Large intestine (tissue), 3 donors: ENCODE measurements at regions not wholly inside any gene's neighbourhood (a gene's known extent, or its start where the extent isn't known, plus 50 kb on each side); places are given as distances from the start of the nearest gene placed in this dataset.

ENCODE experiments used
- DNase-seq, 2 donors: peaks; one replicate each; pipeline versions ENCODE4 v3.0.0 to v3.0.0-alpha.2; 2013
- H3K27ac ChIP-seq: one replicate; pipeline ENCODE4 v1.5.1; 2013; ENCODE audit warnings: low read length
- H3K27me3 ChIP-seq: 2 replicates; pipeline ENCODE4 v1.6.1; 2013; ENCODE audit warnings: low read length; ENCODE audit not compliant: control insufficient read depth, insufficient read depth
- H3K36me3 ChIP-seq: 2 replicates; pipeline ENCODE4 v1.6.1; 2013; ENCODE audit warnings: low read length; ENCODE audit not compliant: control insufficient read depth, insufficient read depth
- H3K4me1 ChIP-seq: one replicate; pipeline ENCODE4 v1.6.1; 2013; ENCODE audit warnings: low read length; ENCODE audit not compliant: control insufficient read depth, insufficient read depth
- H3K4me3 ChIP-seq: one replicate; pipeline ENCODE4 v1.5.1; 2013; ENCODE audit warnings: low read length
- H3K9me3 ChIP-seq: one replicate; pipeline ENCODE4 v1.6.1; 2013; ENCODE audit warnings: mild to moderate bottlenecking, low read depth, low read length, moderate library complexity; ENCODE audit not compliant: control insufficient read depth
- WGBS: methylation state at CpG from one replicate; pipeline ENCODE4 v1.1.5; 2013; ENCODE audit warnings: low lambda C conversion rate; ENCODE audit not compliant: insufficient coverage; 5-methylcytosine and 5-hydroxymethylcytosine counted together

GRCh38 chr12:126354633-126355032 is 1289.4 kb downstream of the AACS start:
- Histone ChIP-seq H3K36me3 (no peaks in the 10 kb centered on the region), H3K4me1 (no peaks in the 10 kb centered on the region), H3K9me3 (no peaks in the 10 kb centered on the region), H3K27me3 (no peaks in the 10 kb centered on the region), H3K27ac (no peak overlapping the region), H3K4me3 (no peak overlapping the region)
- no peak for DNase-seq
- WGBS: no CpG with 5 or more reads among the region's 4 CpGs

GRCh38 chr12:126355346-126355745 is 1290.1 kb downstream of the AACS start:
- no CpG with 5 or more reads among the region's 2 CpGs for WGBS
- H3K9me3 ChIP-seq: no peaks in the 10 kb centered on the region
- H3K4me1 ChIP-seq: no peaks in the 10 kb centered on the region
- no peak overlapping the region for H3K4me3 ChIP-seq
- H3K27me3 ChIP-seq: no peaks in the 10 kb centered on the region
- no peaks in the 10 kb centered on the region for H3K36me3 ChIP-seq
- H3K27ac ChIP-seq: no peak overlapping the region
- DNase-seq: no peak

GRCh38 chr12:126358806-126359205 is 1293.6 kb downstream of the AACS start:
- Histone ChIP-seq H3K27ac (no peak overlapping the region), H3K9me3 (peaks cover 6% of the 10 kb centered on the region), H3K4me1 (no peaks in the 10 kb centered on the region), H3K27me3 (no peaks in the 10 kb centered on the region), H3K4me3 (no peak overlapping the region), H3K36me3 (no peaks in the 10 kb centered on the region)
- no peak for DNase-seq
- 100% methylated on average over 2 of the region's 5 CpGs for WGBS

- Histone ChIP-seq H3K9me3 (peaks cover 6% of the 10 kb centered on the region), H3K4me1 (no peaks in the 10 kb centered on the region), H3K36me3 (no peaks in the 10 kb centered on the region), H3K4me3 (no peak overlapping the region), H3K27me3 (no peaks in the 10 kb centered on the region), H3K27ac (no peak overlapping the region)
- WGBS: 82% methylated on average over 2 of the region's 3 CpGs
- no peak for DNase-seq
Measured at GRCh38 chr12:126359216-126359615, 1294.0 kb downstream of the AACS start.

GRCh38 chr12:126361804-126362203 is 1296.6 kb downstream of the AACS start:
- no peaks in the 10 kb centered on the region for H3K27me3 ChIP-seq

GRCh38 chr12:126362493-126362892 is 1297.3 kb downstream of the AACS start:
- no peaks in the 10 kb centered on the region for H3K36me3 ChIP-seq
- H3K4me3 ChIP-seq: no peak overlapping the region
- 90% methylated on average over 3 of the region's 5 CpGs for WGBS
- peaks cover 6% of the 10 kb centered on the region for H3K9me3 ChIP-seq
- DNase-seq: no peak
- no peaks in the 10 kb centered on the region for H3K27me3 ChIP-seq
- no peak overlapping the region for H3K27ac ChIP-seq
- no peaks in the 10 kb centered on the region for H3K4me1 ChIP-seq

More at GRCh38 chr12:126361804-126362203, 1296.6 kb downstream of the AACS start:
- H3K9me3 ChIP-seq: peaks cover 6% of the 10 kb centered on the region
- whole genome bisulfite sequencing: no CpG with 5 or more reads among the region's 3 CpGs
- H3K27ac ChIP-seq: no peak overlapping the region
- no peak overlapping the region for H3K4me3 ChIP-seq
- H3K4me1 ChIP-seq: no peaks in the 10 kb centered on the region
- no peaks in the 10 kb centered on the region for H3K36me3 ChIP-seq
- DNase-seq: no peak

- WGBS: 100% methylated on average over 1 of the region's 9 CpGs
- Histone ChIP-seq H3K4me3 (no peak overlapping the region), H3K27ac (no peak overlapping the region), H3K9me3 (peaks cover 6% of the 10 kb centered on the region), H3K27me3 (no peaks in the 10 kb centered on the region), H3K36me3 (no peaks in the 10 kb centered on the region), H3K4me1 (no peaks in the 10 kb centered on the region)
- no peak for DNase-seq
Measured at GRCh38 chr12:126362964-126363363, 1297.7 kb downstream of the AACS start.

GRCh38 chr12:126369487-126370463 is 1304.5 kb downstream of the AACS start:
- Histone ChIP-seq H3K27me3 (no peaks in the 10 kb centered on the region), H3K27ac (no peak overlapping the region), H3K4me1 (no peaks in the 10 kb centered on the region), H3K4me3 (no peak overlapping the region), H3K9me3 (no peaks in the 10 kb centered on the region), H3K36me3 (no peaks in the 10 kb centered on the region)
- 100% methylated on average over 1 of the region's 3 CpGs for WGBS
- no peak for DNase-seq

- H3K36me3 ChIP-seq: no peaks in the 10 kb centered on the region
- no peak overlapping the region for H3K27ac ChIP-seq
- H3K9me3 ChIP-seq: no peaks in the 10 kb centered on the region
- no peaks in the 10 kb centered on the region for H3K4me1 ChIP-seq
- H3K4me3 ChIP-seq: no peak overlapping the region
- WGBS: 90% methylated on average over 3 of the region's 3 CpGs
- no peak for DNase-seq
- H3K27me3 ChIP-seq: no peaks in the 10 kb centered on the region
Measured at GRCh38 chr12:126383506-126383905, 1318.3 kb downstream of the AACS start.

GRCh38 chr12:126384026-126384564 is 1318.9 kb downstream of the AACS start:
- Histone ChIP-seq H3K27ac (no peak overlapping the region), H3K9me3 (no peaks in the 10 kb centered on the region), H3K27me3 (no peaks in the 10 kb centered on the region), H3K36me3 (no peaks in the 10 kb centered on the region), H3K4me1 (no peaks in the 10 kb centered on the region), H3K4me3 (no peak overlapping the region)
- WGBS: no CpG with 5 or more reads among the region's 2 CpGs
- DNase-seq: no peak
